Lung microvascular endothelial cell (primary cell): ENCODE measurements at regions not wholly inside any gene's neighbourhood (a gene's known extent, or its start where the extent isn't known, plus 50 kb on each side); places are given as distances from the start of the nearest gene placed in this dataset.
"Not testable (repeated sequence)": the region's sequence is repeated elsewhere in the genome, so short reads cannot be mapped to it uniquely, and the experiment has no call there.

ENCODE experiments used
- DNase-seq, 2 donors: peaks; one replicate each; pipeline versions ENCODE4 v3.0.0 to v3.0.0-alpha.2; 2010; ENCODE audit warnings: low read depth in 2 of 2

DNA sequence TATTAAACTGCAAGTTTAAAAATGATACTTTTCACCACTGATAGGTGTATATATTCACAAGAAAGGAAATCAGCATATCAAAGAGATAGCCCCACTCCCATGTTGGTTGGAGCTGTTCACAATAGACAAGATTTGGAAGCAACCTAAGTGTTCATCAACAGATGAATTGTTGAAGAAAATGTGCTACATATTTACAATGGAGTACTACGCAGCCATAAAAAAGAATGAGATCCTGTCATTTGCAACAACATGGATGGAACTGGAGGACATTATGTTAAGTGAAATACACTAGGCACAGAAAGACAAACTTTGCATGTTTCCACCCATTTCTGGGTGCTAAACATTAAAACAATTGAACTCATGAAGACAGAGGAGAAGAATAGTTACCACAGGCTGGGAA lies 278.9 kb upstream of the XYLT1 start:
- DNase-seq, result no peak

DNA sequence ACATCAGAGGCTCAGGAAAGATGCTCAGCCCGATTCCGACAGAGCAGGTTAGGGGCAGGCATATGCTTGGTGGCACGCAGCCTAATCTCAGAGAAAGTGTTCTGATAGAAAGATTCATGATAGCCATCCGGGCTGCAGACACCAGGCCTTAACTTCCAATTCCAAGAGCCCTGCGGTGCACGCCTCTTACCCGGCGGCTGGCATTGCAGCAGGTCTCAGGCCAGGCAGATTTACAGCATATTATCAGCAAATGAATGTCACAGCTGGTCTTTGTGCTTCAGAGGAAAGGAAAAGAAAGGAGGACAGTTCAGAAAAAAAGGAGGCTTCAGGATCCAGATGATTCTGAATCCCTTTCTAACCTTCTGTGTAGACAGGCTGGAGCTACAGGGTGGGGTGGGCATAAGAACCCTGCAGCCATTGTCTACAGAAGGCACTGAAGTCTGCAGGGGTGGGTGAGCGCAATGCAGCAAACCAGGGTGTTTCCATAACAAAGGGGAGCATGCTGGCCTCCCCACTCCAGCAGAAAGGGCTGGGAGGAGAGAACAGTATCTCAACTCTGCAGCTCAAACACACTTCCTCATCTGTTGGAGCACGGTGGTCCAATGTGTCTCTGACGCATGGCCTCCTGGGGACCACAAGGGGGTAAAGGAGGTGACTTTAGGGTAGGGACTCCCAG lies 277.4 kb upstream of the XYLT1 start:
- DNase-seq, result no peak

- DNase-seq, result no peak
These were observed 276.5 kb upstream of the XYLT1 start for GRCh38 chr16:17747081-17747756.

DNA sequence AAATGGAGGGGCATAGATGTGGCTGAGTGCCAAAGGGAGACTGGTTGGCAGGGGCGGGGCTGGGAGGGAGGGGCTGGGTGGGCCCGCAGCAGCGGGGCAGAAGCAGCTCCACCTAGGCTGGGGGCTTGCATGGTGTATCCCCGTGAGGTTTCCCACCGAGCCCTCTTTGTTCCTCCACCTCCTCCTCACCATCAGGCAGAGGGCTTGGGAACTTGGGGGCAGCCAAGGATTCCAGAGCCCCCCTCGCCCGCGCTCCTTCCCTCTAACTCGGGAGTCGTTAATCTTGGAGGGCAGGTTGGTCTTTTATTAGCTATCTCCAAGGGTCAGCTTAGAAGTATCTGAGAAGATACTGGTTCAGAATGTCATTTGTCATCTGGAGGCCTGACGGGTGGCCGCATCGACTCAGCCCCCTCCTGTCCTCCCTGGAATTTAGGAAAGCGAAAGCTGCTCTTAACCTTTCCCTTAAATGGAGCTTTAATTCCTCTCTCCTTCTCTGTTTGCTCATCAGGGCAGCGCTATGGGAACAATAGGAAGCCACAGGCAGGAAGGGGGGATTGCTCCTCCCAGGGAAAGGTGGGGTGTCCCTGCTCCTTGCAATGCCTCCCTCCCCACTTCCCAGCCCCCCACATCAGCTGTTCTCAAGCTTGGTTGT lies 274.3 kb upstream of the XYLT1 start:
- DNase-seq, result no peak

DNA sequence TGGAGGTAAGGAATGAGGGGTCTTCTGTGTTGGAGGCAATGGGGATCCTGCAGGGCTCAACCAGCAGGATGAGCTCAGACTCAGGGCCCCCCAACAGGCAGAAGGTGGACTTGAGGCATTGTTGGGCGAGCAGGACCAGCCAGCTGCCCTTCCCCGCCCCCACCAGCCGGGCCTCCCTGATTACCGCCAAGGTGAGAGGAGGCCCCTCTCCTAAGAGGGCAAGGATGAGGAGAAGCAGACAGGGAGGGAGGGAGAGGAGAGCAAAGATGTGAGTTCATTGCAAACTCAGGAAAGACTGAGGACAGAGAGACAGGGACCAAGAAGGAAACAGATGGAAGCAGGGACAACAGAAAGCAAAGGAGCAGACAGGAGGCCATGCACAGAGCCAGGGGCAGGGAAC lies 272.8 kb upstream of the XYLT1 start:
- no peak for DNase-seq

DNA sequence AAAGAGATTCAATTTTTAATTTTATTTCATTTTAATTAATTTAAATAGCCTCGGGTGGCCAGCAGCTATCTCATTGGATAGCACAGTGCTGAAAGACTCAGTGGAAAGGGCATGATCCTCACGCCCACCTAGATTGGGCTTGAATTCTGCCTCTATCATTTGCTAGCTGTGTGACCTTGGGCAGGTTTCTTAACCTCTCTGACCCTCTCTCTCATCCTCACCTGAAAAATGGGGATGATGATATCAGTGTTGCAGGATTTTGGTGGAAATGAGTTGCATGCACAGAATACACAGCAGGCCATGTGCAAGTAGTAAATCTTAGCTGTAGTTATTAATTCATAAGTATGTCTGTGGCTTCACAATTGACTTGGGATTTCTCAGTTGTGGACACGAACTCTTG lies 272.4 kb upstream of the XYLT1 start:
- DNase-seq, result no peak

DNA sequence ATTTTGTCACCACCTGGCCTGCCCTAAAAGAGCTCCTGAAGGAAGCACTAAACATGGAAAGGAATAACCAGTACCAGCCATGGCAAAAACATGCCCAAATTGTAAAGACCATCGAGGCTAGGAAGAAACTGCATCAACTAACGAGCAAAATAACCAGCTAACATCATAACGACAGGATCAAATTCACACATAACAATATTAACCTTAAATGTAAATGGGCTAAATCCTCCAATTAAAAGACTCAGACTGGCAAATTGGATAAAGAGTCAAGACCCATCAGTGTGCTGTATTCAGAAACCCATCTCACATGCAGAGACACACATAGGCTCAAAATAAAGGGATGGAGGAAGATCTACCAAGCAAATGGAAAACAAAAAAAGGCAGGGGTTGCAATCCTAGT lies 264.3 kb upstream of the XYLT1 start:
- not testable (repeated sequence) for DNase-seq

DNA sequence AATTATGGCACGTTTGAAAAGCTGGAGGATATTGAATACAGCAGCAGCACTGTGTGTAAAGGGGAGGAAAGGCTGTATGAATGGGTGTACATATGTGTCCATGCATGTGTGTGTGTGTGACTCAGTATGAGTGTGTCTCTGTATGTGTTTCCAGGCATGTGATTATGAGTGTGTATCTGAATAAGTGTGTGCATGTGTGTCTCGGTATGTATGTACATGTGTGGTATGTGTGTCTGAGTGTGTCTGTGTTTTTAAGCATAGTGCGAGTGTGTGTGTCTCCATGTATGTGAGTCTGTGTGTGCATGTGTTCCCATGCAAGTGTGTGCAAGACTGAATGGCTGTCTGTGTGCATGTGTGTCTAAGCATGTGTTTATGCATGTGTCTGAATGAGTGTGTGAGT lies 259.1 kb upstream of the XYLT1 start:
- DNase-seq, result no peak

- no peak for DNase-seq
These were observed 257.4 kb upstream of the XYLT1 start for GRCh38 chr16:17728196-17728595.

GRCh38 chr16:17724242-17724898 lies 253.6 kb upstream of the XYLT1 start:
- DNase-seq, result no peak

GRCh38 chr16:17723531-17724134 lies 252.9 kb upstream of the XYLT1 start:
- no peak for DNase-seq

DNA sequence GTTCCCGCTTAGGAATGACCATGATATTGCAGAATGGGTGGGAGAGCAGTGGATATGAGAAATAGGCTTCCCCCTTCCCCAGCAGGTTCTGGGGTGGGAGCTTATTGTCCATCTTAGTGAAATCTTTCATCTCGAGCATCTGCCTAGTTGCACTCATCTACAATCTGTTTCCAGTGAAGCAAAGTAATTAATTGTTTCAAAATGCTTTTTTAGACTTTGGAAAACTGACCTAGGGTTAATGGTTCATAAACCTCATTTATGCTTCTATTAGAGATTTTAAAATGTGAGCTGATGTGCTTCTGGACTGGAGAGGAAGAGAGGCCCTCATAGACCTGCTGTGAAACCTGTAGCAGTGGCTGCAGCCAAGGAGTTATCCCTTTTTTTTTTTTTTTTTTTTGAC lies 247.7 kb upstream of the XYLT1 start:
- DNase-seq, result no peak

DNA sequence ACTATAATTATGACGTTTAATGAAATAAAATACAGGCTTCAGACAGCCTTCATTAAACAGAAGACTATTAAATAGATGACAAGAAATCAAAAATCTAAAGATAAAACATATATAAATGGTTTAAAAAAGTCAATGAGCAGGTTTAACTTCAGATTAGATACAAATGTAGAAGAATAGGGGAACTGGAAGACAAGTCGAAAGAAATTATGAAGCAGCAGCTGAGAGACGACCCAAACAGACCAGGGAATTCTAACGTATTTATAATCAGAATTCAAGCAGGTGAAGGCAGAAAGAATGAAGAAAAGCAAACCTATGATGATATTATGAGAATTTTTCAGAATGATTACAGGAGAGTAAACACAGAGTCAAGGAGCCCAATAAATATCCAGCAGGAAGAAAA lies 235.1 kb upstream of the XYLT1 start:
- DNase-seq, result no peak

DNA sequence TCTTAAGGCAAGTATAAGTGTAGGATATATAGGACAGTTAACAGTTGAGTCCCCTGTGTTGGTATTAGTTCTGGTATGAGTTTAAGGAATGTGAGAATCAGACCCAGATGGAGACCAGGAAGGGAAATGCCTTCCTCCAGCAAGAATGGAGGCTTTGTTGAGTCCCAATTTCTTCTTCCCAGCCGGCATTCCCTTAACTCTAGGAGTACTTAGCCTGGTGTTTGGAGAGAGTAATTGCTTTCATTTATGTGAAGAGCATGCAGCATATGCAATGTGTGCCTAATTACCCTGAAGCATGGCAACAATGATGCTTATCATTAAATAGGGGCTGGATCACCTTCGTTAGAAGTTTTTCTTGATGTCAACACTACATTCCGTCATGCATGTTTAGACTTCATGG lies 225.9 kb upstream of the XYLT1 start:
- no peak for DNase-seq

GRCh38 chr16:17692484-17692883 lies 221.7 kb upstream of the XYLT1 start:
- no peak for DNase-seq

DNA sequence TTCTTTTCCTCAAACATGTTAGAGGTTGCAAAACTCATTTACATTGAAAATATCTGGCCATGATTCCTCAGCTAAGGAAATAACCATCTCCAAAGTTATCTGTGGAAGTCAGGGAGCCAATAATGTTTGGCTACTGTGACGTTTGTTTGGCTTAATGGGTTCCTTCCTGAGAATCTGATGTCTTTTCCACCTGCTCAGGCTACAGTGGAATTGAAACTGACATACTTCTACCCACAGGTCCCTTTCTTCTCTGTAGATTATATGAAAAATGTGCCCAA lies 221.1 kb upstream of the XYLT1 start:
- DNase-seq, result no peak

DNA sequence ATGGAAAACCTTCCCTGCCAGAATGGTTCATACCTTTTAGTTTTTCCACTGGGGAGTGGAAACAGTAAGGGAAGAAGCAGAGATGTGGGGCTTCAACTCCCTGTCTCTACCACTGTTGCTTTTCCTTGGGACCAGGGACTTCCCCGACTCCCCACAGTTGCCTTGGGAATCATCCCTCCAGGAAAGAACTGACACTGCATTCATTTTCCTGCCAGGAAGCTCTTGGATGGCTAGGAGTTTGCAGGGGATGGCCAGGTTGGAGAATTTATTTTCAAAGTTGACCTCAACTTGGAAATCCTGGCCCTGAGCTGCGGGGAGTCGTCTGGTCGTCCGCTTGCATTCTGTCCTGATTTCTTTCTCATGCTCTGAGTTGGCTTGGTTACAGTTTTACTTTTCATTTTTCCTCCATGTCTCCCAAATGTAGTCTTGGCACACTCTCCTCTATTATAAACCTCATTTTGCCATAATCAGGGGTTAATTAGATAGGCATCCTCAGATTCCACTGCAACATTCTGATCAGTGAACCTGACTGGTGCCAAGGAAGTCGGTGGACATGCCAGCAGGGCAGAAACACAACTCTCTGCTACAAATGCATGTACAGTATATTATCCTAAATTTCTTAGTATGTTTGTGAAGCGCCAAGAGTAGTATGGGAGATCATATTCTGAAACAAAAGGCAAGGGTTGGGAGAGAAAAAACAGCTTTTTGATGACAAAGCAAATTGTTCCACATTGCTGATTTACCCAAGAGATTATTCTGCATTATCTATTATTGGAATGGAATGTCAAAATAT lies 220.5 kb upstream of the XYLT1 start:
- no peak for DNase-seq

GRCh38 chr16:17685447-17685846 lies 214.7 kb upstream of the XYLT1 start:
- no peak for DNase-seq

DNA sequence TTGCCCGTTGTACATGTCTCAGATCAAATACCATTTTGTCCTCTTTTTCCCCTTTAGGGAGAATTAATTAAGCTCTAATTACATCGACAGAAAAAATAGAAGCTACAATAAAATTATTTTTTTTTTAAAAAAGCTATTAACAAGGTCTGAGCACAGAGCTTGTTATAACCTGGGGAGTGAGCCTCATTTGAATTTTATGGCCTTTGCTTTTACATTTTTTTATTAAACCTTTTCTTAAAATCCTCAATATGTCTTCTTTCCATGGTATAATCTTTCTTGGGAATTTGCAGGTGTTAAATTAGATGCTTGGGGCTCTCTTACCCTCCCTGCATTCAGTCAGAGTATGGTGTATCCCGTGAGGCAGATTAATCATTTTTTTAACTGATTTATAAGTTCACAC lies 212.5 kb upstream of the XYLT1 start:
- DNase-seq, result no peak

GRCh38 chr16:17676171-17676570 lies 205.4 kb upstream of the XYLT1 start:
- no peak for DNase-seq

GRCh38 chr16:17668386-17668785 lies 197.6 kb upstream of the XYLT1 start:
- DNase-seq, result no peak

DNA sequence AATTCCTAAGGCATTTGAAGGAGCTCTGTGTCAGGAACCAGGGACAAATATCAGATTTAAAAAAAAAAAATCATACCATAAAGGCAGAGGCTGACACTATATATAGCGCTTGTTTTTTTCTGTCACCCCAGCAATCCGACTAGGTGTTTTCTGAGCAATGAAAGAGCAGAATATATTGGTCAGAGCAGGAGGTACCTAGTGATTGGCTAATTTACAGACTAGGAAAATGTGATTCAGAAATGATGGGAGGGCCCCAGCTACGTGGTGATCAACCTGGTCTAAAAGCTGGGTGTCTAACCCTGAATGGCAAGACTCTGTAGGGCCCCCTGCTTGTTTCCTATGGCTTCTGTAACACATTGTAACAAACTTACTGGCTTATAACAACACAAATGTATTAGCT lies 195.5 kb upstream of the XYLT1 start:
- no peak for DNase-seq
